ENCODE measurements at regions not wholly inside any gene's neighbourhood (a gene's known extent, or its start where the extent isn't known, plus 50 kb on each side); places are given as distances from the start of the nearest gene placed in this dataset.

- ChIA-PET CTCF (no interaction called here), POLR2A (no interaction called here)
- no peak overlapping the region for H3K4me3 ChIP-seq (ENCODE audit: low read length)
- Mint-ChIP-seq H3K4me3 (no peak overlapping the region), H3K36me3 (no peaks in the 10 kb centered on the region), H3K27me3 (peaks cover 2% of the 10 kb centered on the region in 2 donors), H3K9me3 (no peaks in the 10 kb centered on the region), H3K4me1 (no peaks in the 10 kb centered on the region), H3K27ac (no peak overlapping the region)
- no peaks in the 10 kb centered on the region for H3K4me1 ChIP-seq (ENCODE audit: insufficient read depth, low read length)
- no peaks in the 10 kb centered on the region for H3K36me3 ChIP-seq (ENCODE audit: insufficient read depth, low read length)
- H3K9me3 ChIP-seq (ENCODE audit: low read length), result no peaks in the 10 kb centered on the region
- H3K27ac ChIP-seq (ENCODE audit: low read depth, low read length), result no peak overlapping the region
- DNase-seq, result no peak
- H3K27me3 ChIP-seq (ENCODE audit: insufficient read depth, low read length, poor library complexity, severe bottlenecking), result no peaks in the 10 kb centered on the region
These were observed 391.0 kb downstream of the LMO7 start for GRCh38 chr13:76027131-76027530.

GRCh38 chr13:76025392-76025791, 389.3 kb downstream of the LMO7 start:
- Histone ChIP-seq H3K9me3 (ENCODE audit: low read length) (no peaks in the 10 kb centered on the region), H3K27ac (ENCODE audit: low read depth, low read length) (no peak overlapping the region), H3K36me3 (ENCODE audit: insufficient read depth, low read length) (no peaks in the 10 kb centered on the region), H3K4me1 (ENCODE audit: insufficient read depth, low read length) (no peaks in the 10 kb centered on the region), H3K4me3 (ENCODE audit: low read length) (no peak overlapping the region), H3K27me3 (ENCODE audit: insufficient read depth, low read length, poor library complexity, severe bottlenecking) (no peaks in the 10 kb centered on the region)
- POLR2A ChIA-PET, result no interaction called here
- H3K4me3 Mint-ChIP-seq, result no peak overlapping the region
- CTCF ChIA-PET, result no interaction called here
- no peaks in the 10 kb centered on the region for H3K4me1 Mint-ChIP-seq
- H3K27me3 Mint-ChIP-seq, result peaks cover 0 to 2% of the 10 kb centered on the region in 2 donors
- no peaks in the 10 kb centered on the region for H3K36me3 Mint-ChIP-seq
- no peak for DNase-seq
- no peak overlapping the region for H3K27ac Mint-ChIP-seq
- no peaks in the 10 kb centered on the region for H3K9me3 Mint-ChIP-seq

- CTCF ChIA-PET, result no interaction called here
- DNase-seq, result no peak
- Mint-ChIP-seq H3K4me1 (no peaks in the 10 kb centered on the region), H3K4me3 (no peak overlapping the region), H3K27ac (no peak overlapping the region), H3K36me3 (no peaks in the 10 kb centered on the region), H3K9me3 (no peaks in the 10 kb centered on the region), H3K27me3 (peaks cover 0 to 2% of the 10 kb centered on the region in 2 donors)
- Histone ChIP-seq H3K36me3 (ENCODE audit: insufficient read depth, low read length) (no peaks in the 10 kb centered on the region), H3K9me3 (ENCODE audit: low read length) (no peaks in the 10 kb centered on the region), H3K4me3 (ENCODE audit: low read length) (no peak overlapping the region), H3K4me1 (ENCODE audit: insufficient read depth, low read length) (no peaks in the 10 kb centered on the region), H3K27me3 (ENCODE audit: insufficient read depth, low read length, poor library complexity, severe bottlenecking) (no peaks in the 10 kb centered on the region), H3K27ac (ENCODE audit: low read depth, low read length) (no peak overlapping the region)
- POLR2A ChIA-PET, result no interaction called here
These were observed 388.0 kb downstream of the LMO7 start for GRCh38 chr13:76024151-76024550.

- Histone ChIP-seq H3K27me3 (ENCODE audit: insufficient read depth, low read length, poor library complexity, severe bottlenecking) (no peaks in the 10 kb centered on the region), H3K9me3 (ENCODE audit: low read length) (no peaks in the 10 kb centered on the region), H3K4me3 (ENCODE audit: low read length) (no peak overlapping the region), H3K36me3 (ENCODE audit: insufficient read depth, low read length) (no peaks in the 10 kb centered on the region), H3K27ac (ENCODE audit: low read depth, low read length) (no peak overlapping the region), H3K4me1 (ENCODE audit: insufficient read depth, low read length) (no peaks in the 10 kb centered on the region)
- H3K4me1 Mint-ChIP-seq, result no peaks in the 10 kb centered on the region
- H3K27me3 Mint-ChIP-seq, result peaks cover 0 to 2% of the 10 kb centered on the region in 2 donors
- DNase-seq, result no peak
- H3K4me3 Mint-ChIP-seq, result no peak overlapping the region
- H3K9me3 Mint-ChIP-seq, result no peaks in the 10 kb centered on the region
- H3K36me3 Mint-ChIP-seq, result no peaks in the 10 kb centered on the region
- H3K27ac Mint-ChIP-seq, result no peak overlapping the region
- ChIA-PET POLR2A (no interaction called here), CTCF (no interaction called here)
These were observed 387.5 kb downstream of the LMO7 start for GRCh38 chr13:76023652-76024051.

- no peaks in the 10 kb centered on the region for H3K4me1 ChIP-seq (ENCODE audit: insufficient read depth, low read length)
- ChIA-PET CTCF (interaction anchor here (0.6 kb wide), 1 partner anchor 828 kb away, joined by 3 read pairs; no protein-coding TSS in a partner anchor), POLR2A (no interaction called here)
- Mint-ChIP-seq H3K27me3 (no peaks in the 10 kb centered on the region), H3K4me1 (no peaks in the 10 kb centered on the region), H3K27ac (no peak overlapping the region), H3K9me3 (no peaks in the 10 kb centered on the region), H3K36me3 (no peaks in the 10 kb centered on the region), H3K4me3 (no peak overlapping the region)
- H3K4me3 ChIP-seq (ENCODE audit: low read length), result no peak overlapping the region
- H3K36me3 ChIP-seq (ENCODE audit: insufficient read depth, low read length), result no peaks in the 10 kb centered on the region
- no peak for DNase-seq
- no peak overlapping the region for H3K27ac ChIP-seq (ENCODE audit: low read depth, low read length)
- no peaks in the 10 kb centered on the region for H3K27me3 ChIP-seq (ENCODE audit: insufficient read depth, low read length, poor library complexity, severe bottlenecking)
- H3K9me3 ChIP-seq (ENCODE audit: low read length), result no peaks in the 10 kb centered on the region
These were observed 384.4 kb downstream of the LMO7 start for GRCh38 chr13:76020421-76020955.

- Histone ChIP-seq H3K27ac (ENCODE audit: low read depth, low read length) (no peak overlapping the region), H3K4me1 (ENCODE audit: insufficient read depth, low read length) (no peaks in the 10 kb centered on the region), H3K9me3 (ENCODE audit: low read length) (no peaks in the 10 kb centered on the region), H3K27me3 (ENCODE audit: insufficient read depth, low read length, poor library complexity, severe bottlenecking) (no peaks in the 10 kb centered on the region), H3K4me3 (ENCODE audit: low read length) (no peak overlapping the region), H3K36me3 (ENCODE audit: insufficient read depth, low read length) (no peaks in the 10 kb centered on the region)
- H3K27me3 Mint-ChIP-seq, result no peaks in the 10 kb centered on the region
- ChIA-PET CTCF (no interaction called here), POLR2A (no interaction called here)
- H3K36me3 Mint-ChIP-seq, result no peaks in the 10 kb centered on the region
- H3K4me3 Mint-ChIP-seq, result no peak overlapping the region
- H3K9me3 Mint-ChIP-seq, result no peaks in the 10 kb centered on the region
- H3K4me1 Mint-ChIP-seq, result peaks cover 0 to 2% (median 0%) of the 10 kb centered on the region in 3 donors
- DNase-seq, result no peak
- H3K27ac Mint-ChIP-seq, result no peak overlapping the region
These were observed 383.4 kb downstream of the LMO7 start for GRCh38 chr13:76019421-76020044.

- Histone ChIP-seq H3K9me3 (ENCODE audit: low read length) (no peaks in the 10 kb centered on the region), H3K4me1 (ENCODE audit: insufficient read depth, low read length) (no peaks in the 10 kb centered on the region), H3K27me3 (ENCODE audit: insufficient read depth, low read length, poor library complexity, severe bottlenecking) (no peaks in the 10 kb centered on the region), H3K36me3 (ENCODE audit: insufficient read depth, low read length) (no peaks in the 10 kb centered on the region), H3K4me3 (ENCODE audit: low read length) (no peak overlapping the region), H3K27ac (ENCODE audit: low read depth, low read length) (no peak overlapping the region)
- Mint-ChIP-seq H3K9me3 (no peaks in the 10 kb centered on the region), H3K4me3 (no peak overlapping the region), H3K27ac (no peak overlapping the region), H3K4me1 (peaks cover 0 to 2% (median 0%) of the 10 kb centered on the region in 3 donors), H3K27me3 (no peaks in the 10 kb centered on the region), H3K36me3 (no peaks in the 10 kb centered on the region)
- CTCF ChIA-PET, result no interaction called here
- no peak for DNase-seq
- POLR2A ChIA-PET, result no interaction called here
These were observed 381.9 kb downstream of the LMO7 start for GRCh38 chr13:76017861-76018556.

GRCh38 chr13:76016799-76017400, 380.8 kb downstream of the LMO7 start:
- H3K4me1 Mint-ChIP-seq, result peaks cover 0 to 2% (median 0%) of the 10 kb centered on the region in 3 donors
- H3K9me3 ChIP-seq (ENCODE audit: low read length), result no peaks in the 10 kb centered on the region
- H3K27ac ChIP-seq (ENCODE audit: low read depth, low read length), result no peak overlapping the region
- ChIA-PET POLR2A (no interaction called here), CTCF (no interaction called here)
- no peaks in the 10 kb centered on the region for H3K9me3 Mint-ChIP-seq
- no peak overlapping the region for H3K27ac Mint-ChIP-seq
- H3K4me1 ChIP-seq (ENCODE audit: insufficient read depth, low read length), result no peaks in the 10 kb centered on the region
- no peak overlapping the region for H3K4me3 ChIP-seq (ENCODE audit: low read length)
- H3K27me3 ChIP-seq (ENCODE audit: insufficient read depth, low read length, poor library complexity, severe bottlenecking), result no peaks in the 10 kb centered on the region
- no peaks in the 10 kb centered on the region for H3K36me3 ChIP-seq (ENCODE audit: insufficient read depth, low read length)
- H3K36me3 Mint-ChIP-seq, result no peaks in the 10 kb centered on the region
- no peaks in the 10 kb centered on the region for H3K27me3 Mint-ChIP-seq
- DNase-seq, result no peak
- no peak overlapping the region for H3K4me3 Mint-ChIP-seq

All from CD8-positive, alpha-beta memory T cell (primary cell).